VCaP (cell line): ENCODE measurements at regions not wholly inside any gene's neighbourhood (a gene's known extent, or its start where the extent isn't known, plus 50 kb on each side); places are given as distances from the start of the nearest gene placed in this dataset.
"Not testable (repeated sequence)": the region's sequence is repeated elsewhere in the genome, so short reads cannot be mapped to it uniquely, and the experiment has no call there.

Experiments
- H3K27ac ChIP-seq: fragments of 450-650 bp; 2 replicates; pipeline ENCODE4 v1.5.1; 2017
- CTCF ChIP-seq: fragments of 450-650 bp; conservative IDR thresholded peaks from 2 replicates; pipeline ENCODE4 v1.5.1; 2017; ENCODE audit warnings: mild to moderate bottlenecking, moderate library complexity

- no peak overlapping the region for H3K27ac ChIP-seq
- TF ChIP-seq CTCF = no peak
Observed at GRCh38 chr13:59304596-59304995, 859.1 kb downstream of the DIAPH3 start.

GRCh38 chr13:59305896-59306295 lies 857.8 kb downstream of the DIAPH3 start:
- TF ChIP-seq CTCF = no peak
- no peak overlapping the region for H3K27ac ChIP-seq

GRCh38 chr13:59312776-59313175 lies 851.0 kb downstream of the DIAPH3 start:
- no peak for TF ChIP-seq CTCF
- no peak overlapping the region for H3K27ac ChIP-seq

GRCh38 chr13:59318320-59318930 lies 845.3 kb downstream of the DIAPH3 start:
- H3K27ac ChIP-seq = no peak overlapping the region

GRCh38 chr13:59319276-59319675 lies 844.5 kb downstream of the DIAPH3 start:
- H3K27ac ChIP-seq = no peak overlapping the region

More at GRCh38 chr13:59318320-59318930, 845.3 kb downstream of the DIAPH3 start:
- TF ChIP-seq CTCF = peak; percentile 85

GRCh38 chr13:59320021-59320420 lies 843.7 kb downstream of the DIAPH3 start:
- no peak overlapping the region for H3K27ac ChIP-seq
- no peak for TF ChIP-seq CTCF

More at GRCh38 chr13:59319276-59319675, 844.5 kb downstream of the DIAPH3 start:
- no peak for TF ChIP-seq CTCF

GRCh38 chr13:59324401-59324800 lies 839.3 kb downstream of the DIAPH3 start:
- not testable (repeated sequence) for H3K27ac ChIP-seq

- no peak overlapping the region for H3K27ac ChIP-seq
- no peak for TF ChIP-seq CTCF
Observed at GRCh38 chr13:59326717-59327116, 837.0 kb downstream of the DIAPH3 start.
